Activated gamma-delta T cell treated with Interleukin-2 at 50 U/mL for 16 hours (primary cell): ENCODE measurements at regions not wholly inside any gene's neighbourhood (a gene's known extent, or its start where the extent isn't known, plus 50 kb on each side); places are given as distances from the start of the nearest gene placed in this dataset.

Source experiments
- DNase-seq: peaks from one replicate; pipeline ENCODE4 v3.0.0-alpha.2; 2020

- DNase-seq: no peak
These were observed 178.7 kb downstream of the SPRY1 start for GRCh38 chr4:123575291-123575690.

- no peak for DNase-seq
These were observed 180.8 kb downstream of the SPRY1 start for GRCh38 chr4:123577225-123577906.

GRCh38 chr4:123578276-123579029 is 181.9 kb downstream of the SPRY1 start:
- no peak for DNase-seq

GRCh38 chr4:123579961-123580360 is 183.4 kb downstream of the SPRY1 start:
- DNase-seq: no peak

- DNase-seq: no peak
These were observed 184.5 kb downstream of the SPRY1 start for GRCh38 chr4:123580981-123581664.

- no peak for DNase-seq
These were observed 185.2 kb downstream of the SPRY1 start for GRCh38 chr4:123581802-123582201.

GRCh38 chr4:123583043-123583442 is 186.4 kb downstream of the SPRY1 start:
- no peak for DNase-seq

GRCh38 chr4:123585111-123585510 is 188.5 kb downstream of the SPRY1 start:
- DNase-seq: no peak

- DNase-seq: no peak
These were observed 191.4 kb downstream of the SPRY1 start for GRCh38 chr4:123587983-123588494.

- no peak for DNase-seq
These were observed 192.1 kb downstream of the SPRY1 start for GRCh38 chr4:123588631-123589241.

- DNase-seq: no peak
These were observed 192.7 kb downstream of the SPRY1 start for GRCh38 chr4:123589301-123589700.

GRCh38 chr4:123591875-123592274 is 195.3 kb downstream of the SPRY1 start:
- no peak for DNase-seq

- no peak for DNase-seq
These were observed 197.1 kb downstream of the SPRY1 start for GRCh38 chr4:123593655-123594054.

GRCh38 chr4:123596805-123597204 is 200.2 kb downstream of the SPRY1 start:
- DNase-seq: no peak

- DNase-seq: no peak
These were observed 201.0 kb downstream of the SPRY1 start for GRCh38 chr4:123597586-123597985.

- DNase-seq: no peak
These were observed 201.7 kb downstream of the SPRY1 start for GRCh38 chr4:123598331-123598730.

- DNase-seq: no peak
These were observed 202.7 kb downstream of the SPRY1 start for GRCh38 chr4:123599061-123599919.

- DNase-seq: peak; percentile 47
These were observed 203.6 kb downstream of the SPRY1 start for GRCh38 chr4:123599920-123600810.

- no peak for DNase-seq
These were observed 204.7 kb downstream of the SPRY1 start for GRCh38 chr4:123600987-123601904.

GRCh38 chr4:123602007-123602406 is 205.4 kb downstream of the SPRY1 start:
- no peak for DNase-seq
